HG03159 (cell line): ENCODE measurements at regions not wholly inside any gene's neighbourhood (a gene's known extent, or its start where the extent isn't known, plus 50 kb on each side); places are given as distances from the start of the nearest gene placed in this dataset.
"Not testable (repeated sequence)": the region's sequence is repeated elsewhere in the genome, so short reads cannot be mapped to it uniquely, and the experiment has no call there.

Experiments
- ATAC-seq: cut with Tn5 transposase; IDR thresholded peaks from one replicate; pipeline ENCODE4 v1.9.1; 2021; ENCODE audit warnings: mild to moderate bottlenecking, moderate library complexity; ENCODE audit not compliant: unreplicated experiment

DNA sequence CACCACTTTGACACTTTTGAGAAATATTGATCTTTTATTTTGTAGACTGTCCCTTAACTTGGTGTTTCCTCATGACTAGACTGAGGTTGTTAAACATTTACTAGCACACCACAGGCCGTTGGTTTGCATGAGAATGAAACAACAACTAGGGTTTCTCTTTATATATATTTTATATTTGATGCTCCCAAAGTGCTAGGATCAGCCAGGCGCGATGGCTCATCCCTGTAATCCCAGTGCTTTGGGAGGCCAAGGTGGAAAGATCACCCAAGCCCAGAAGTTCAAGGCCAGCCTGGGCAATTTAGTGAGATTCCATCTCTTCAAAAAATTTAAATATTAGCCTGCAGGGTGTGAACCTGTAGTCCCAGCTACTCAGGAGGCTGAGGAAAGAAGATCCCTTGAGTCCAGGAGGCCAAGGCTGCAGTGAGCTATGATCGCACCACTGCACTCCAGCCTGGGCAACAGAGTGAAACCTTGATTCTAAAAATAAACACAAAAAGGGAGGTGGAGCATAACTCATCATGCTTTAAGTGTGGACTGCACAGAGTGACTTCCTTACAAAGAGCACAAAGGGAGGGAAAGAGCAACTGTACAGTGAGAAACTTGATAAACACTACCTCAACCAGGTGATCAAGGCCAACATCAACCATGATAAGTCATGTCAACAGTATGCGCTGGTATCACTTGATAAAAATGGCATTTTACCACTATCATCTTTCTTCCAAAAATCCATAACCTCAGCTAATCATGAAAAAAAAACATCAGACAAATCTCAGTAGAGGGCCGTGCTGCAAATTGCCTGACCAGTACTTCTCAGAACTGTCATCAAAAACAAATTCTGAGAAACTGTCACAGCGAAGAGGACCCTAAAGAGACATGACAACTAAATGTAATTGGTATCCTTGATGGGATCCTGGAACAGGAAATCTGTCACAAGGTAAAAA, 72.8 kb upstream of the ATF7IP2 start:
- ATAC-seq = peak; percentile 87

DNA sequence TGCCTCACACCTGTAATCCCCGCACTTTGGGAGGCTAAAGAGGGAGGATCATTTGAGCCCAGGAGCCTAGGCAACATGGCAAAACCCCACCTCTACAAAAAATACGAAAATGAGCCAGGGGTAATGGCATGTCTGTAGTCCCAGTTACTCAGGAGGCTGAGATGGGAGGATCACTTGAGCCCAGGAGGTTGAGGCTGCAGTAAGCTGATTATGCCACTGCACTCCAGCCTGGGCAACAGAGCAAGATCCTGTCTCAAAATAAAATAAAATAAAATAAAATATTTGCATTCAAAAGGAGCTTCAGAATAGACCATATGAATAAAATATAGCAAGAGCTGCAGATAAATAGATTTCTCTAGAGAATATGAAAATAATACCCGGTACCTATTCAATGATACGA, 71.5 kb upstream of the ATF7IP2 start:
- ATAC-seq = no peak

DNA sequence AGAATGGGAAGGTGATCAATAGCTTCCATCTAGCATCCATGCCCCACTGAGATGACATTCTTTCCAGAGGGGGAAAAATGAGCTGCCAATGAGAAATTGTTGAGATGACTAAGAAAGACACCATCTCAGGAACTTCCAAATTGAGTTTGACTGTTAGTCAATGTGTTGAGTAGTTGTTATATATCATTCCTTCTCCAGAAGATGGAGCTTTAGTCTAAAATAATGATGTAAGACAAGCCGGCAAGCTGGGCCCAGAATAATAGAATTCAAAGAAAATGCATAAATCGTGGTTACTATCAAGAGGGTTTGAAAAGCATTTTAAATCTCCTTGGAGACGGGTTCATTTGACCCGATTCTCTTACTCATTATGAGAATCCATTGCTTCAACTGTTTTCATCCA, 71.0 kb upstream of the ATF7IP2 start:
- ATAC-seq = no peak

DNA sequence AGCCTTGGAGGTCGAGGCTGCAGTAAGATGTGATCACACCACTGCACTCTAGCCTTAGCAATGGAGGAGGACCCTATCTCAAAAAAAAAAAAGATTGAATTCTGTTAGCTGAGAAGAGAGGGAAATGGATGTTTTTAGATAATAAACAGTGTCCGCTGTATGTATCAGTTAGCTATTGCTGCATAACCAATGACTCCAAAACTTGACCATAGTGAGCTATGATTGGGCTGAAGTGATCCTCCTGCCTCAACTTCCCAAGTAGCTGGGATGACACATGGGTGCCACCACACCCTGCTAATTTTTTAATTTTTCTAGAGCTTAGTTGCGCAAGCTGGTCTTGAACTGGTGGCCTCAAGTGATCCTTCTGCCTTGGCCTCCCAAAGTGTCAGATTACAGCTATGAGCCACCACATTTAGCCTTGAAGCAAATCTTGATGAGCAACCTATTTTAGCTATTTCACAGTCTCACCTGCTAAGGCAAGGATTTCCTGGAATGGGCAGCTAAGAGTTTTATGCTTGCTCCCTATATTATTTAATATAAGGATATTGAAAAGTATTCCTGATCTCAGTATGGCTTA, 68.3 kb upstream of the ATF7IP2 start:
- no peak for ATAC-seq

DNA sequence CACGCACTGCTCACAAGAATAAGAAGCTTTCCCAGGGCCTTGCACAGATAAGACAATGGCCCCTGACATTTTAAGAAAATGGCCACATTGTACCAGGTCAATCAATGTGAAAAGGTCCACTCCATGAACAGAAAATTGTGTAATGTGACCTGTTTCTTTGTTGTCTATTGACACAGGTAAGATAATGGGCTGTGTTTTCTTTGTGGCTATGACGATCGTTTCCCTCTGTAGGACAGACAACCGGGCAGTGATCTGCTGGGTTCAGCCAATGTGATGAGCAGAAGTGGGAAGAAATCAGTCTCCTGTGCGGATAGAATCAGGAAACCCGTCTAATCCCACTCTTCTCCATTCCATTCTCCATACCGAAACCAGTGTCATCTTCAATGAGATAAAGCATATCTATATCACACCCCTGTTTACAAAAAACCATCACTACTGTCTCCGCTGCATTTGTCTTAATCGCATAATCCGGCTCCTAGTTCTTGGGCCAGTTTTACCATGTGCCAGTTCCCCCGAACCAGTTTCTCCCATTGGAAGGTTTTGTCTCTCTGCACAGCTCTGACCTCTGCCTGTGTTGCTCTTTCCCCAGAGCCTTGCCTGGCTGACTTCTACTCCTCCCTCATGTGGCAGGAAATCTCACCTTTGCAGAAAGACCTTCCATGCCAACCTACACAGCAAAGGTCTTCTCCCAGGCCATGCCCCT, 66.9 kb upstream of the ATF7IP2 start:
- no peak for ATAC-seq

DNA sequence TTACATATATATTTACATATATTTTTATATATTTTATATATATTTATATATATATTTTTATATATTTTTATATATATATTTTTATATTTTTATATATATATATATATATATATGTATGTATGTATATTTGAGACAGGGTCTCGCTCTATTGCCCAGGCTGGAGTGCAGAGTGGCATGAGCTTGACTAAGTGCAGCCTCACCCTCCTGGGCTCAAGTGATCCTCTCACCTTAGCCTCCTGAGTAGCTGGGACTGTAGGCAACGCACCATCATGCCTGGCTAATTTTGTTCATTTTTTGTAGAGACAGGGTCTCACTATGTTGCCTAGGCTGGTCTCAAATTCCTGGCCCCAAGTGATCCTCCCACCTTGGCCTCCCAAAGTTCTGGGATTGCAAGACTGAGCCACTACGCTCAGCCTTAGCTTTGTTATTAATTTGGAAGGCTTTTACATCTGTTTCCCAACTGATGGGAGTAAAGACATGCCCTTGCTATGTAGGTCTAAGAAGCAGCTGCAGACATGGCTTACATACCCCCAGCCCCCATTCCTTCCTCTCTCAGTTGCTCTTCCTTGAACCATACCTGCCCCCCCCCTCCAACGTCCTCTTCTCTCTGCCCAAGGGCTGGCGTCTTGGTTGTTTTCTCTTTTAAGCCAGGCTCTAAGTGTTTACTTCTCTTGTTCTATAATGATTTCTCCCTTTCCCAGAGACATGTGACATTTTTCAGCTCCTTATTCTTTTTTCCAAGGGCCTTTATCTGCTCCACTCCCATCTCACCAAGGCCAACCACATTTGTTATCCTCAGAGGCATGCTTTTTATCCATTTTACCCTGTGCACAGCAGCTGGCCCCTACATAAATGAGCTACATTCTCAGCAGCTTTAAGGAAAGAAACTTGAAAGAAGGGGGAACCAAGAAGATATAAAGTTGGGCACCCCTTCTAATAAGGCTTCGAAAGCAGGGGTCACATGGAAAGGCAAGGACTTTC, 64.2 kb upstream of the ATF7IP2 start:
- ATAC-seq = no peak

DNA sequence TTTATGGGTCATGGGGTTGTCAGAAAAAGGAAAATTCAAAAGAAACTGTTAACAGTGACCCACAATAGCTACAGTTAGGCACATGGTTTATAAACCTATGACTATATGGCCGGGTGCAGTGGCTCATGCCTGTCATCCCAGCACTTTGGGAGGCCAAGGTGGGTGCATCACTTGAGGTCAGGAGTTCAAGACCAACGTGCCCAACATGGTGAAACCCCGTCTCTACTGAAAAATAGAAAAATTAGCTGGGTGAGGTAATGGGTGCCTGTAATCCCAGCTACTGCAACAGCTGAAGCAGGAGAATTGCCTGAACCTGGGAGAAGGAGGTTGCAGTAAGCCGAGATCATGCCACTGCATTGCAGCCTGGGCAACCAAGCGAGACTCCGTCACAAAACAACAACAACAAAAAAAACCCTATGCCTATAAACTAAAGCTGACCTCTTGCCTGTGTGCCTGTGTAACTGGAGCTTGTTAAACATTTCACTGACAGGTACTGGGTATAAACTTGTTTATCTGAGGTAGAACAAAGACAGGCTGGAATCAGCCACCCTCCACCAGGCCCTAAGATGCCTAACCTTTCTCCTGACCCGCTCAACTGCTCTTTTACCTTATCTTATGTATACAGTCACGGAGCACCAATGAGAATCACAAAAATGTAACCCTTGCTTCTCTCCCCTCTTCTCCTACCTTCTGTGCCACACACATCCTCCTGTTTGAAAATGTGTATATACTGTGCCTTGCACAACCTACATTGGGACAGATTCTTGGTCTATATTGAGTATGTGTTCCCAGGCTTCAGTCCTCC, 62.9 kb upstream of the ATF7IP2 start:
- ATAC-seq = no peak

DNA sequence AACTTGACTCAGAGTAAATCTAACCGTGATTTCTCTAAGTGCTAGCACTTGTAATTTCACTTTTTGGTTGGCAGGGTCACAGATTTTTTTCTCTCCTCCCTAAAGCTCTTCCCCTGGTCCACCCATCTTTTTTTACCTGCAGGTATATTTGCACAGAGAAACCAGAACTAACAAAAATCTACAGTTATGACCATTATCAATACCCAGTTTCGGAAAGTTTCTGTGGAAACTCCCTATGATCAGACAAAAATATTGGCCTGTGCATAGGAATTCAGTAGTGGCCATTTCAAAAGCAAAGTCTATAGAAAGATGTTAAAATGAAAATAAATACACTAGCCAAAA, 62.4 kb upstream of the ATF7IP2 start:
- no peak for ATAC-seq

DNA sequence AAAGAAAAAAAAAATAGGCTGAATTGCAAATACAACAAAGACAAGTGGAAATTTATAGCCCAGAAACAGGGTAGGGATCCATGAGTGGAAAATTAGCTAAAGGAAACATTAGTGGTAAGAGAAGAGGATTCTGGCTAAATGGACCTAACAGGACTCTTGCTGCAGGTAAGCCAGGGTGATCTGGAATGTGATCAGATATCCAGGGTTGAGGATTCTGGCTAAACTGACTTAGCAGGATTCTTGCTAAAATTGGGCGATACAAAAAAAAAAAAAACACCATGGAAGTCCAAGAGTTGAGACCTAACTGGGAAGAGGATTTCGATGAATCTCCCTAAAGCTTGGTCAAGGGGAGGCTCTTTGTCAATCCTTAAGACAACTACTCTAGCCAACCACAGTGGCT, 61.7 kb upstream of the ATF7IP2 start:
- no peak for ATAC-seq

DNA sequence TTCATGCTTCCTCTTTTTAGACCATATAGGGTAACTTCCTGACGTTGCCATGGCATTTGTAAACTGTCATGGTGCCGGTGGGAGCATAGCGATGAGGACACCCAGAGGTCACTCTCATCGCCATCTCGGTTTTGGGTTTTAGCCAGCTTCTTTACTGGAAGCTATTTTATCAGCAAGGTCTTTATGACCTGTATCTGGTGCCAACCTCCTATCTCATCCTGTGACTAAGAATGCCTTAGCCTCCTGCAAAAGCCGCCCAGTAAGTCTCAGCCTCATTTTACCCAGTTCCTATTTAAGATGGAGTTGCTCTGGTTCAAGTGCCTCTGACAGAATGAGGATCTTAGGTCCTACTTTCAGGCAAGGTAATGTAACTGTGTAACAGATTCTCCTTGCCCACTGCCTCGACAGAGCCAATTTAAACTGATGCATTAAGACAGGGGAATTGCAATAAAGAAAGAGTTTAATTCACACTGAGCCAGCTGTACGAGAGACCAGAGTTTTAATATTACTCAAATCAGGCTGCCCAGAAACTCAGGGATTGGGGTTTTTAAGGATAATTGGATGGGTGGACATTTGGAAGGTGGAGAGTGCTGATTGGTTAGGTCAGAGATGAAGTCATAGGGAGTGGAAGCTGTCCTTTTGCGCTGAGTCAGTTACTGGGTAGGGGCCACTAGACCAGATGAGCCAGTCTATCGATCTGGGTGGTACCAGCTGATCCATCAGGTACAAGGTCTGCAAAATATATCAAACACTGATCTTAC, 59.9 kb upstream of the ATF7IP2 start:
- no peak for ATAC-seq

DNA sequence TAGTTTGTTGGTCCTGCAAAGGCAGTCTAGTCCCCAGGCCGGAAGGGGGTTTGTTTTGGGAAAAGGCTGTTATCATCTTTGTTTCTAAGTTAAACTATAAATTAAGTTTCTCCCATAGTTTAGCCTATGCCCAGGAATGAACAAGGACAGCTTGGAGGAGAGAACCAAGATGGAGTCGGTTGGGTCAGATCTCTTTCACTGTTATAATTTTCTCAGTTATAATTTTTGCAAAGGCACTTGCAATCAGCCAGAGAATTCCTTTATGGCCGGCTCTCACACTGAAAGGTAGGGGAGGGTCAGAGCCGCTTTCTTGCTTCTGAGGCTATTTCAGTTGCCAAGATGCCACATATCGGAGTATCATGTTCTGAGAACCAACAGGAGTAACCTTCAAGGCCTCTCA, 59.2 kb upstream of the ATF7IP2 start:
- no peak for ATAC-seq

DNA sequence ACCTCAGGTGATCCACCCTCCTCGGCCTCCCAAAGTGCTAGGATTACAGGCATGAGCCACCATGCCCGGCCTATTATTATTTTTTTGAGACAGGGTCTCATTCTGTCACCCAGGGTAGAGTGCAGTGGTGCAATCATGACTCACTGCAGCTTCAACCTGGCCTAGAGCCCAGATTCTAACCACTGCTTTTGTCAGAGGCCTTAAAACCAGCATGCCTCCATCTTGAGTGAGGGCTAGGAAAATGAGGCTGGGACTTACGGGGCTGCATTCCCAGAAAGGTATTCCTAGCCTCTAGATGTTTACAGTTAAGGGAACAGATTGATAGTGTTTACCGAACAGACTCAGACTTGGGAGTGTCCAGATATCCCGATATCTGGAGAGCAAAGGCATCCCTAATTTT, 57.6 kb upstream of the ATF7IP2 start:
- not testable (repeated sequence) for ATAC-seq

DNA sequence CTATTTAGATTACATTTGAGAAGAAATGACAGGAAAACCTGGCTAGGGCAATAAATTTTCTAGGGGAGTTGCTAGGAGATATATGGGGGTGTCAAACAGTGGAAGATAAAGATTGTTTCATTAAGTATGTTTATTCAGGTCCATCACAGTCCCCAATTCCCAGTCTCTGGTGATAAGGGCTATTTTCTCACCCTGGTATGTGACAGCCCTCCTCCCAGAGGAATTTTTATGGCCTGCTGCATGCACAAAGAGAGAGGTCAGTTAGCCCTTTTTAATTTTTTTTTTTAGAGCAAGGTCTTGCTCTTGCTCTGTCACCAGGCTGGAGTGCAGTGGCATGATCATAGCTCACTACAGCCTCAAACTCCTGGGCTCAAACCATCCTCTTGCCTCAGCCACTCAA, 53.6 kb upstream of the ATF7IP2 start:
- ATAC-seq = no peak

DNA sequence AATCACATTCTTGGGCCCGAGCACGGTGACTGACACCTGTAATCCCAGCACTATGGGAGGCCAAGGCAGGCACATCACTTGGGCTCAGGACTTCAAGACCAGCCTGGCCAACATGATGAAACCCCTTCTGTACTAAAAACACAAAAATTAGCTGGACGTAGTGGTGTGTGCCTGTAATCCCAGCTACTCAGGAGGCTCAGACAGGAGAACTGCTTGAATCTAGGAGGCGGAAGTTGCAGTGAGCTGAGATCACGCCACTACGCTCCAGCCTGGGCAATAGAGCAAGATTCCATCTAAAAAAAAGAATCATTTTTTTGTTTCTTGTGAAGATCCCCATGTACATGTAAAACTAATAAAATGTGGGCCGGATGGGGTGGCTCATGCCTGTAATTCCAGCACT, 53.1 kb upstream of the ATF7IP2 start:
- no peak for ATAC-seq

DNA sequence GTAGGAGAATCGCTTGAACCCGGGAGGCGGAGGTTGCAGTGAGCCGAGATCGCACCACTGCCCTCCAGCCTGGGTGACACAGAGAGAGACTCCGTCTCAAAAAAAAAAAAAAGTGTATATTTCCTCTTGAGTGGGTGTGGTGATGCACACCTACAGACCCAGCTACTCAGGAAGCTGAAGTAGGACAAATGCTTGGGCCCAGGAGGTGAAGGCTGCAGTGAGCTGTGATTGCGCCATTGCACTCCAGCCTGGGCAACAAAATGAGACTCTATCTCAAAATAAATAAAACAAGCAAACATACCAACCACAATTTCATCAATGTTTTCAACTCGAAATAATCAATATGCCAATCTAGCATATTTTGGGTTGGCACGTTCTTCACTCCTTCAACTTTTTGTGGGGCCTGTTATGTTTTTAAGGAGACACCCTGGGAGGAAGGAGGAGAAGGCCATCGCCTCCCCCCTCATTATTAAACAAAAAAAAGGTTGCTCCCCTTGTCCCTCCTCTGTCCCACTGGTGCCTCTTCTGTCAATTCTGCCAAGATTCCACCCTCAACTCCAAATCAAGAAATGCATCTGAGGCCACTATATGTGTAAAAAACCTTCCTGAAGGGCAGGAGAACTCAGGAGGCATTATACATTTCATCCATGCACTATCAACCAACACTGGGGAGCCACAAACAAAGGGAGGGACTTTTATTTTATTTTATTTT, 52.4 kb upstream of the ATF7IP2 start:
- no peak for ATAC-seq

DNA sequence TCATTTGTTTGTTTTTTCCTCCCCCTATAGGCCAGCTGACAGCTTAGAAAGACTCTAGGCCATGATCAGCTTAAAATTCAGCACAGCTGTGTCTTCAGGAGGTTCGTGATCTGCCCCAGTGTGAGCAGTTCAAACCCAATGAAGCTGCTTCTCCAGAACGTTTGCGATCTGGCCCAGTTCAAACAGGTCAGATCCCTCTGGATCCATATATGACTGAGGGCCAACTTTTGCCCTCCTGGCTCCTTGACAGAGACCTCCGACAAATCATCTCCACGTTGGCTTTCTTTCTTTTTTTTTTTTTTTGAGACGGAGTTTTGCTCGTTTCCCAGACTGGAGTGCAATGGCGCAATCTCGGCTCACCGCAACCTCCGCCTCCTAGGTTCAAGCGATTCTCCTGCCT, 50.2 kb upstream of the ATF7IP2 start:
- no peak for ATAC-seq
